Esophagus muscularis mucosa (tissue), 4 donors: ENCODE measurements at regions not wholly inside any gene's neighbourhood (a gene's known extent, or its start where the extent isn't known, plus 50 kb on each side); places are given as distances from the start of the nearest gene placed in this dataset.

Experiments
- DNase-seq: peaks from one replicate; pipeline ENCODE4 v3.0.0-alpha.2; 2017; ENCODE audit errors: extremely low spot score
- H3K27ac ChIP-seq, 4 donors: fragments of 200-600 bp; sonication (generic); replicated peaks in 1 of 4; 1 replicate in 3 of 4; 2 replicates in 1 of 4; pipeline ENCODE4 v1.5.1; 2016 to 2019; ENCODE audit warnings: mild to moderate bottlenecking in 1 of 4
- H3K27me3 ChIP-seq, 4 donors: fragments of 200-600 bp; sonication (generic); one replicate each; pipeline versions ENCODE4 v1.5.1 to v1.6.0; 2016 to 2019
- H3K36me3 ChIP-seq, 4 donors: fragments of 200-600 bp; sonication (generic); one replicate each; pipeline ENCODE4 v1.5.1; 2016 to 2019
- H3K4me1 ChIP-seq, 4 donors: fragments of 200-600 bp; sonication (generic); one replicate each; pipeline ENCODE4 v1.5.1; 2016 to 2019
- H3K4me3 ChIP-seq, 4 donors: fragments of 200-600 bp; sonication (generic); 1 replicate in 2 of 4; 2 replicates in 2 of 4; pipeline ENCODE4 v1.5.1; 2016 to 2019; ENCODE audit warnings: mild to moderate bottlenecking in 4 of 4, moderate library complexity in 1 of 4
- H3K9me3 ChIP-seq, 4 donors: fragments of 200-600 bp; sonication (generic); 1 replicate in 3 of 4; 2 replicates in 1 of 4; pipeline ENCODE4 v1.5.1; 2016 to 2019
- CTCF ChIP-seq, 3 experiments: fragments of 200-600 bp in 2 of 3; fragments of 450-650 bp in 1 of 3; sonication (generic) in 2 of 3; IDR thresholded peaks; one replicate each; pipeline ENCODE4 v1.5.1; 2017 to 2019; ENCODE audit warnings: antibody characterized with exemption in 3 of 3, mild to moderate bottlenecking in 2 of 3, moderate library complexity in 1 of 3
- EP300 ChIP-seq: sonication (generic); formaldehyde crosslinking; IDR thresholded peaks from one replicate; pipeline ENCODE4 v1.6.1; 2017; ENCODE audit warnings: antibody characterized with exemption
- POLR2A ChIP-seq: fragments of 450-650 bp; IDR thresholded peaks from one replicate; pipeline ENCODE4 v1.6.1; 2017; ENCODE audit warnings: antibody characterized with exemption, moderate library complexity, mild to moderate bottlenecking, low read depth
- POLR2AphosphoS5 ChIP-seq, 2 donors: sonication (generic); formaldehyde crosslinking; IDR thresholded peaks; one replicate each; pipeline ENCODE4 v1.6.1; 2017; ENCODE audit warnings: antibody characterized with exemption in 2 of 2
- WGBS: methylation state at CpG from one replicate; pipeline ENCODE4 v1.1.5; 2018; 5-methylcytosine and 5-hydroxymethylcytosine counted together
- intact Hi-C: fragments of 100-400 bp; cut with DNase I; formaldehyde crosslinking; loops from one replicate; pipeline ENCODE4 v1.15.1; 2023

- Histone ChIP-seq H3K27me3 (no peaks in the 10 kb centered on the region), H3K36me3 (no peaks in the 10 kb centered on the region), H3K27ac (no peak overlapping the region), H3K4me1 (no peaks in the 10 kb centered on the region), H3K9me3 (no peaks in the 10 kb centered on the region), H3K4me3 (no peak overlapping the region)
- TF ChIP-seq POLR2A: no peak
- TF ChIP-seq POLR2AphosphoS5 (IDR thresholded peaks at IDR 0.05): no peak
- TF ChIP-seq EP300: no peak
- no peak for TF ChIP-seq CTCF (IDR thresholded peaks at IDR 0.05)
- intact Hi-C loops: no loop called here
- WGBS: 92% methylated on average over 6 of the region's 6 CpGs
- DNase-seq: peak; percentile 57
Measured at GRCh38 chr5:2373631-2374030, 377.8 kb downstream of the IRX2 start.

- no peaks in the 10 kb centered on the region for H3K36me3 ChIP-seq
- no peak overlapping the region for H3K27ac ChIP-seq
- peaks cover 0 to 6% (median 0%) of the 10 kb centered on the region in 4 donors for H3K27me3 ChIP-seq
- DNase-seq: peak; percentile 75
- WGBS: 85% methylated on average over 13 of the region's 14 CpGs
- intact Hi-C loops: no loop called here
- TF ChIP-seq EP300 (no peak), POLR2AphosphoS5 (IDR thresholded peaks at IDR 0.05) (no peak), POLR2A (no peak), CTCF (IDR thresholded peaks at IDR 0.05) (no peak)
- H3K4me1 ChIP-seq: no peaks in the 10 kb centered on the region
- H3K4me3 ChIP-seq: no peak overlapping the region
- H3K9me3 ChIP-seq: no peaks in the 10 kb centered on the region
Measured at GRCh38 chr5:2371419-2371710, 380.1 kb downstream of the IRX2 start.

- intact Hi-C loops: no loop called here
- TF ChIP-seq POLR2AphosphoS5 (IDR thresholded peaks at IDR 0.05): no peak
- TF ChIP-seq EP300: no peak
- TF ChIP-seq POLR2A: no peak
- no peak for TF ChIP-seq CTCF (IDR thresholded peaks at IDR 0.05)
- no peaks in the 10 kb centered on the region for H3K36me3 ChIP-seq
- WGBS: 81% methylated on average over 16 of the region's 24 CpGs
- no peaks in the 10 kb centered on the region for H3K4me1 ChIP-seq
- H3K27me3 ChIP-seq: peaks cover 0 to 6% (median 0%) of the 10 kb centered on the region in 4 donors
- no peak overlapping the region for H3K27ac ChIP-seq
- DNase-seq: peak; percentile 86
- no peak overlapping the region for H3K4me3 ChIP-seq
- H3K9me3 ChIP-seq: peaks cover 0 to 4% (median 0%) of the 10 kb centered on the region in 4 donors
Measured at GRCh38 chr5:2370626-2371418, 380.7 kb downstream of the IRX2 start.

- H3K4me3 ChIP-seq: no peak overlapping the region
- H3K9me3 ChIP-seq: peaks cover 0 to 17% (median 2%) of the 10 kb centered on the region in 4 donors
- 82% methylated on average over 8 of the region's 8 CpGs for WGBS
- no peaks in the 10 kb centered on the region for H3K4me1 ChIP-seq
- intact Hi-C loops: no loop called here
- H3K36me3 ChIP-seq: no peaks in the 10 kb centered on the region
- H3K27ac ChIP-seq: no peak overlapping the region
- H3K27me3 ChIP-seq: peaks cover 0 to 9% (median 0%) of the 10 kb centered on the region in 4 donors
- no peak for DNase-seq
- TF ChIP-seq CTCF (IDR thresholded peaks at IDR 0.05) (no peak), EP300 (no peak)
Measured at GRCh38 chr5:2369178-2369577, 382.3 kb downstream of the IRX2 start.

- peaks cover 0 to 12% (median 0%) of the 10 kb centered on the region in 4 donors for H3K27me3 ChIP-seq
Measured at GRCh38 chr5:2366816-2367215, 384.7 kb downstream of the IRX2 start.

More at GRCh38 chr5:2366816-2367215, 384.7 kb downstream of the IRX2 start:
- intact Hi-C loops: no loop called here
- Histone ChIP-seq H3K4me3 (no peak overlapping the region), H3K27ac (no peak overlapping the region), H3K4me1 (no peaks in the 10 kb centered on the region), H3K36me3 (no peaks in the 10 kb centered on the region), H3K9me3 (peaks cover 0 to 21% (median 5%) of the 10 kb centered on the region in 4 donors)
- 65% methylated on average over 9 of the region's 9 CpGs for WGBS
- TF ChIP-seq CTCF (IDR thresholded peaks at IDR 0.05): no peak
- TF ChIP-seq POLR2A: no peak
- no peak for TF ChIP-seq EP300
- no peak for TF ChIP-seq POLR2AphosphoS5 (IDR thresholded peaks at IDR 0.05)
- DNase-seq: peak; percentile 86
